Astrocyte of the spinal cord (primary cell): ENCODE measurements at regions not wholly inside any gene's neighbourhood (a gene's known extent, or its start where the extent isn't known, plus 50 kb on each side); places are given as distances from the start of the nearest gene placed in this dataset.
"Not testable (repeated sequence)": the region's sequence is repeated elsewhere in the genome, so short reads cannot be mapped to it uniquely, and the experiment has no call there.

Experiments used
- DNase-seq: peaks from one replicate; pipeline ENCODE4 v3.0.0; 2011; ENCODE audit warnings: low read depth, low spot score
- H3K4me3 ChIP-seq: 2 replicates; pipeline ENCODE4 v1.5.1; 2011; ENCODE audit warnings: low read depth, mild to moderate bottlenecking, low read length, moderate library complexity
- CTCF ChIP-seq: IDR thresholded peaks from 2 replicates; pipeline ENCODE4 v1.5.1; 2012; ENCODE audit warnings: low read depth, mild to moderate bottlenecking, low read length, inconsistent platforms
- in situ Hi-C: cut with HindIII; loops from 2 replicates; pipeline ENCODE4 v1.10.0; 2017; ENCODE audit warnings: low sequenced_read_pairs

GRCh38 chr14:82009076-82009475 lies 475.4 kb upstream of the SEL1L start:
- TF ChIP-seq CTCF = no peak
- in situ Hi-C loops = no loop called here
- no peak overlapping the region for H3K4me3 ChIP-seq
- no peak for DNase-seq

GRCh38 chr14:82009993-82010392 lies 476.3 kb upstream of the SEL1L start:
- DNase-seq = no peak
- H3K4me3 ChIP-seq = no peak overlapping the region
- TF ChIP-seq CTCF = no peak
- in situ Hi-C loops = no loop called here

- in situ Hi-C loops = no loop called here
- no peak for TF ChIP-seq CTCF
- DNase-seq = no peak
- H3K4me3 ChIP-seq = no peak overlapping the region
Measured at GRCh38 chr14:82011460-82011859, 477.8 kb upstream of the SEL1L start.

- in situ Hi-C loops = no loop called here
- TF ChIP-seq CTCF = no peak
- DNase-seq = no peak
- no peak overlapping the region for H3K4me3 ChIP-seq
Measured at GRCh38 chr14:82029038-82029437, 495.4 kb upstream of the SEL1L start.

GRCh38 chr14:82035397-82035796 lies 501.7 kb upstream of the SEL1L start:
- no peak overlapping the region for H3K4me3 ChIP-seq
- TF ChIP-seq CTCF = no peak
- DNase-seq = no peak
- in situ Hi-C loops = no loop called here

- DNase-seq, in situ Hi-C loops, H3K4me3 ChIP-seq: not testable (repeated sequence)
Measured at GRCh38 chr14:82038066-82038465, 504.4 kb upstream of the SEL1L start.

GRCh38 chr14:82045339-82045738 lies 511.7 kb upstream of the SEL1L start:
- DNase-seq = no peak
- in situ Hi-C loops = no loop called here
- TF ChIP-seq CTCF = no peak
- no peak overlapping the region for H3K4me3 ChIP-seq
